K562 (cell line): ENCODE measurements at regions not wholly inside any gene's neighbourhood (a gene's known extent, or its start where the extent isn't known, plus 50 kb on each side); places are given as distances from the start of the nearest gene placed in this dataset.

ENCODE experiments used
- BDP1 ChIP-seq: IDR thresholded peaks from 3 replicates; pipeline ENCODE4 v1.6.1; 2011; ENCODE audit not compliant: insufficient read length, insufficient read depth
- ZFP1 ChIP-seq: fragments of 450-650 bp; formaldehyde crosslinking; IDR thresholded peaks from 2 replicates; pipeline ENCODE4 v1.4.0; 2020; ENCODE audit warnings: mild to moderate bottlenecking, mixed read lengths
- TF ChIP-seq, protein P1 (sequence below), 3 experiments: IDR thresholded peaks in 2 of 3; conservative IDR thresholded peaks in 1 of 3; 2 replicates each; pipeline ENCODE4 v1.5.1; 2011 to 2012; ENCODE audit warnings: low read length in 3 of 3, mild to moderate bottlenecking in 3 of 3, control low read depth in 2 of 3, improper control_type of control experiment in 1 of 3, inconsistent platforms in 1 of 3, low read depth in 1 of 3, mixed read lengths in 1 of 3, moderate library complexity in 1 of 3; ENCODE audit not compliant: insufficient read depth in 2 of 3

GRCh38 chr12:124494751-124495129 is 72.7 kb downstream of the NCOR2 start:
- TF ChIP-seq ZFP1 (CRISPR knock-in tag) (no peak), BDP1 (no peak)
- TF ChIP-seq, protein P1, sequence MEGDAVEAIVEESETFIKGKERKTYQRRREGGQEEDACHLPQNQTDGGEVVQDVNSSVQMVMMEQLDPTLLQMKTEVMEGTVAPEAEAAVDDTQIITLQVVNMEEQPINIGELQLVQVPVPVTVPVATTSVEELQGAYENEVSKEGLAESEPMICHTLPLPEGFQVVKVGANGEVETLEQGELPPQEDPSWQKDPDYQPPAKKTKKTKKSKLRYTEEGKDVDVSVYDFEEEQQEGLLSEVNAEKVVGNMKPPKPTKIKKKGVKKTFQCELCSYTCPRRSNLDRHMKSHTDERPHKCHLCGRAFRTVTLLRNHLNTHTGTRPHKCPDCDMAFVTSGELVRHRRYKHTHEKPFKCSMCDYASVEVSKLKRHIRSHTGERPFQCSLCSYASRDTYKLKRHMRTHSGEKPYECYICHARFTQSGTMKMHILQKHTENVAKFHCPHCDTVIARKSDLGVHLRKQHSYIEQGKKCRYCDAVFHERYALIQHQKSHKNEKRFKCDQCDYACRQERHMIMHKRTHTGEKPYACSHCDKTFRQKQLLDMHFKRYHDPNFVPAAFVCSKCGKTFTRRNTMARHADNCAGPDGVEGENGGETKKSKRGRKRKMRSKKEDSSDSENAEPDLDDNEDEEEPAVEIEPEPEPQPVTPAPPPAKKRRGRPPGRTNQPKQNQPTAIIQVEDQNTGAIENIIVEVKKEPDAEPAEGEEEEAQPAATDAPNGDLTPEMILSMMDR (IDR thresholded peaks at IDR 0.05 in 2 of 3, conservative IDR thresholded peaks at IDR 0.05 in 1 of 3; ENCODE audit: insufficient read depth in 2 of 3, low read depth in 1 of 3, low read length in 3 of 3) = no peak
